GM19328 (cell line): ENCODE measurements at regions not wholly inside any gene's neighbourhood (a gene's known extent, or its start where the extent isn't known, plus 50 kb on each side); places are given as distances from the start of the nearest gene placed in this dataset.

ENCODE experiments used
- ATAC-seq: cut with Tn5 transposase; IDR thresholded peaks from one replicate; pipeline ENCODE4 v1.9.1; 2021; ENCODE audit warnings: mild to moderate bottlenecking, moderate library complexity; ENCODE audit not compliant: unreplicated experiment

DNA sequence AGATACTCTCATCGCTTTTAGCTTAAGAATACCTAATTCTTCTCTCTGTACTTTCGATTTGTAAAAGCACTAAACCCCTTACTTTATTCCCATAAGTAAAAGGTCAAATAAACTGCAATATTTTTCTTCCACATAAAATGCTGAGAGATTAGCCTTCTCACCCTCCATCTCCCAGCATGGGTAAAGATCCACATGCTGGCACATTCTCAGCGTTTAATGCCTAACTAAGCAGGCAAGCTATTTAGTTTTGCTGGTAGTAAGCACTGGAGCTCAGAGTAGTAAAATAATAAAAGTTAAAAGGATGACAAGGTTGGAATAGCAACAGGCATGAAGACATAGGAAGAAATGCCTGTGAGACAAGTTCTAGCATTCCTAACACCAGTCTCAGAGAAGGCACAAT lies 65.9 kb upstream of the NEBL start:
- ATAC-seq, result no peak

GRCh38 chr10:20962165-20962564 lies 65.1 kb upstream of the NEBL start:
- ATAC-seq, result no peak

GRCh38 chr10:20959242-20959641 lies 62.1 kb upstream of the NEBL start:
- ATAC-seq, result no peak

DNA sequence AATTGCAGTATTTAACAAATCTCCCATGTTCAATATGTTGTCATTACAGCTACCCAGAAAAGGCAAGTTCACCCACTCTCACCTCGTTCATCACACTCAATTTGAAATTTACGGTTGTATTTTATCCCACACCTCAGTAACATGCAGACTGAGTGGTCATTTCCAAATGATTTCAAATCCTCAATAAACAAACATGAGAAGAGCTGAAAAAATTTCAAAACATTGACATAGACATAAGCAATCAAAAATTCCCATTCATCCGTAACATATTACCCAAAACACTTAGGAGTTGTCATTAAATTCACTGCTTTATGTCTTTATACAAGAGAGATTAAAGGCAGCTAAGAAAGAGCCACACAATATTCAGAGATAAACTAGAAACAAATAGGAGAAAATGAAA lies 61.7 kb upstream of the NEBL start:
- no peak for ATAC-seq

- ATAC-seq, result no peak
Observed at GRCh38 chr10:20958225-20958624, 61.1 kb upstream of the NEBL start.

GRCh38 chr10:20957744-20958143 lies 60.6 kb upstream of the NEBL start:
- no peak for ATAC-seq

GRCh38 chr10:20956843-20957242 lies 59.7 kb upstream of the NEBL start:
- no peak for ATAC-seq

GRCh38 chr10:20955355-20955893 lies 58.3 kb upstream of the NEBL start:
- ATAC-seq, result no peak

DNA sequence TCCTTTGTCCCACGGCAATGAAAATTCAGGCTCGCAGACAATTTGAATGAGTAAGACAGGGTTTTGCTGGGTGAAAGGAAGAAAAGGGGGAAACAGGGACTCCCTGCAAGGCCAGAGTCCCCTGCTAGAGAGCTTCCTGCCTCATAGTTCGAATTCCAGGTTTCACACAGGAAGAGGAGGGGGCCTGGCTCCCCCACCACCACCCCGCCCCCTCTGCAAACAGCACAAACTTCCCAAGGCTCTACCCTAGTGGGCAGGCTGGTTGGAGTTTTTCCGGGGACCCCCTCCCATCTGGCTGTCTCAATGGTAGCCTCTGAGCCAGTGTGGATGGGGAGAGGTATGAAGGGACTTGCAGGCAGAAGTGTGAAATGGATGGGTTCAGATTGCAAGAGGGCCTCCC lies 57.4 kb upstream of the NEBL start:
- no peak for ATAC-seq

GRCh38 chr10:20953120-20953519 lies 56.0 kb upstream of the NEBL start:
- ATAC-seq, result no peak

- ATAC-seq, result no peak
Observed at GRCh38 chr10:20949967-20950366, 52.9 kb upstream of the NEBL start.

DNA sequence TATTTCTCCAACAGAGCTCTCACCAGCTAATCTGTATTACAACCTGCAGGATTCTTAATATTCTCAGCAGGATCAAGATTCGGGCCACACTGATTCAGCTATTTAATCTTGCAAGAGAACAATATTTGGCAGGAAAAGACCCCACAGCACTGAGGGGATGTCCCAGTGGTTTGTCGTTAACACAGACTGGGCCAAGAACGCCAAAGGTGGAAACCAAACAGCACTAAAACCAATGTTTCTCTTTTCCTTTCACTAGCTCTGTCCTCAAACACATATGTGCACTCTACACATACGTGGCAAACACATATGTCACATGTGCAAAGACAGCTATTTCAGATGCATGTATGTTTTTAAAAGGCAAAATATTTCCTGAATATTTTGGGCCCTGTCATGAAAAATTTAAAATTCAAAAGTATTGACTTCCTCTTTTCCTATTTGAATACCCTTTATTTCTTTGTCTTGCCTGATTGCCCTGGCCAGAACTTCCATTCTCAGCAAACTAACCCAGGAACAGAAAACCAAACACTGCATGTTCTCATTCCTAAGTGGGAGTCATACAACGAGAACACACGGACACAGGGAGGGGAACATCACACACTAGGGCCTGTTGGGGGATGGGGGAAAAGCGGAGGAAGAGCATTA lies 51.7 kb upstream of the NEBL start:
- peak; percentile 57 for ATAC-seq
